GM12873 (cell line): ENCODE measurements at regions not wholly inside any gene's neighbourhood (a gene's known extent, or its start where the extent isn't known, plus 50 kb on each side); places are given as distances from the start of the nearest gene placed in this dataset.

ENCODE experiments used
- CTCF ChIP-seq: IDR thresholded peaks from 2 replicates; pipeline ENCODE4 v1.5.1; 2012; ENCODE audit warnings: low read depth, mild to moderate bottlenecking, moderate library complexity, low read length, control low read depth; ENCODE audit not compliant: insufficient read depth; ENCODE audit errors: missing control alignments

- no peak for TF ChIP-seq CTCF
These were observed 239.1 kb downstream of the COG6 start for GRCh38 chr13:39894586-39894985.

DNA sequence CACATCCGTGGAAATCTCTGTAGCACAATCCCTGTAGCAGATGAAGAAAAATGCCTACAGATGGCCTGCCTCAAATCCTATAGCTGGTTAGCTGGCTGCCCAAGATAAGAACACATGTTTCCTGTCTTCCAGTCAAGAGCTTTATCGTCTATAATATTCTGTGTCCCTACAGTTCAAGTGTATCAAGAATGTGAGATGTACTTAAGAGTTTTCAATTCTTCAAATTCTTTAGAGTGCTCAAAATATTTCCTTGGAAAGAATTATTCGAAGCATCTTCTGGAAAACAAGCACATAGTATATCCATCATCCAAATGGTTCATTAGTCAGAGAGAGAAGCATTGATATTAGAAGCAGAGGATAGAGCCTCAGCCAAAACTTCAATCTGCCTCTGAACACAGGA is 239.8 kb downstream of the COG6 start:
- no peak for TF ChIP-seq CTCF

DNA sequence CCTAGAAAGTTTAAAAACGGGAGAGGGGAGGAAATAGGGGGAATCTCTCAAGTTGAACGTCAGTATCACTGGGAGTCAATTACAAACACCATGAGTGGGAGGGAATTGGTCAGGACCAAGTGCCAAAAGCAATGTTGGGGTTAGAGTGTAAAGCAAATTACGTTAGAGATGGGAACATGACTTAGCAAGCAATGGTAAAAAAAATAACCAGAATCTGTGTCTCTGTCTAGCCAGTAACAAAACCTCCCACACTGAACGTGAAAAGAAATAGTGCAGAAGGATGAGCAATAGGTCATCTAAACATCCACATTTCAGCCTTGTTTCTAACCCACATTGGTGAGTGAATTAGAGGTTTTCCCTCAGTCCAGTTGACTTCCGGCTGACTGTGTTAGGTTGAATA is 242.2 kb downstream of the COG6 start:
- no peak for TF ChIP-seq CTCF

GRCh38 chr13:39900106-39900750 is 244.8 kb downstream of the COG6 start:
- no peak for TF ChIP-seq CTCF

- no peak for TF ChIP-seq CTCF
These were observed 249.5 kb downstream of the COG6 start for GRCh38 chr13:39904959-39905358.

DNA sequence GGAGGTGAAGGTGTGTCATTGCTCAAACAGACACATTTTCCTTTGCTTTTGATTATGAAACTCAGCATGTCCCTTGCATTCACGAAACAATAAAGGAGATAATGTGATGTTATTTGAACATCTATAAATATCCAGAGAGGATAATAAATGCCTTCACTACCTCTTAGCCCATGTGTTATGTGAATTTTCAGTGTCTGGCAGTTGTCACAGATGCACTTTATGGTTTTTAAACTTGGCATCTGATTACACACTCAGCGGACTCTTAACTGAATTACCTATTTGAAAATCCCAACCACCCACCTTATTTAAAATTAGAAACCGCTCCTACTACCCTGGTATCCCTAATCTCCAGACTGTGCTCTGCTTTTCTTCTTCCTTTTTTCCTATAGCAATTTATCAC is 254.2 kb downstream of the COG6 start:
- no peak for TF ChIP-seq CTCF

DNA sequence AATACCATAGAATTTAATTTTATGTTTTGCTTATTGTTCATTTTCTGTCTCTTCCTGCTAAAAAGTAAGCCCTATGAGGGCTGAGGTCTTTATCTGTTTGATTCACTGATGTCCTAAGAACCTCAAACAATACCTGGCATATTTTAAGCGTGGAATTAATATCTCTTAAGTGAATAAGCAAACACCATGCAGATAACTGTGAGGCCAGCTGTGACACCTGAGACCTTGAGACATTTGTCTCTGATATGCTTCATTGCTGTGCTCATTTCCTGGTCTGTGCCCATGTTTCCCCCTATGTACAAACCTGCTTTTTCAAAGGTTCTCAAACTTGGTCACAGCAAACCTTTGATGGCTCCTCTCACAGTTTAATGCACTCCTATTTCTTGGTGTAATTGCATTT is 254.6 kb downstream of the COG6 start:
- no peak for TF ChIP-seq CTCF
